ENCODE measurements at regions not wholly inside any gene's neighbourhood (a gene's known extent, or its start where the extent isn't known, plus 50 kb on each side); places are given as distances from the start of the nearest gene placed in this dataset.
A peak's percentile ranks its signal among the peaks of the same experiment; 100 is the strongest.

- peak; percentile 31 for DNase-seq (ENCODE audit: low read depth)
- no peak for TF ChIP-seq CTCF (IDR thresholded peaks at IDR 0.05; ENCODE audit: insufficient read depth, low read length)
- no peak overlapping the region for H3K4me3 ChIP-seq (ENCODE audit: low read depth, low read length)
Measured at GRCh38 chr13:86445206-86445605, 646.0 kb upstream of the SLITRK6 start.

- peak; percentile 33 for DNase-seq (ENCODE audit: low read depth)
- TF ChIP-seq CTCF (IDR thresholded peaks at IDR 0.05; ENCODE audit: insufficient read depth, low read length): no peak
- H3K4me3 ChIP-seq (ENCODE audit: low read depth, low read length): no peak overlapping the region
Measured at GRCh38 chr13:86445672-86446071, 646.5 kb upstream of the SLITRK6 start.

- no peak overlapping the region for H3K4me3 ChIP-seq (ENCODE audit: low read depth, low read length)
- DNase-seq (ENCODE audit: low read depth): peak; percentile 57
- no peak for TF ChIP-seq CTCF (IDR thresholded peaks at IDR 0.05; ENCODE audit: insufficient read depth, low read length)
Measured at GRCh38 chr13:86446311-86446710, 647.1 kb upstream of the SLITRK6 start.

GRCh38 chr13:86447479-86447878, 648.3 kb upstream of the SLITRK6 start:
- DNase-seq (ENCODE audit: low read depth): no peak
- H3K4me3 ChIP-seq (ENCODE audit: low read depth, low read length): no peak overlapping the region
- no peak for TF ChIP-seq CTCF (IDR thresholded peaks at IDR 0.05; ENCODE audit: insufficient read depth, low read length)

- H3K4me3 ChIP-seq (ENCODE audit: low read depth, low read length): no peak overlapping the region
- no peak for DNase-seq (ENCODE audit: low read depth)
- TF ChIP-seq CTCF (IDR thresholded peaks at IDR 0.05; ENCODE audit: insufficient read depth, low read length): no peak
Measured at GRCh38 chr13:86462011-86462410, 662.8 kb upstream of the SLITRK6 start.

GRCh38 chr13:86464193-86464592, 665.0 kb upstream of the SLITRK6 start:
- TF ChIP-seq CTCF (IDR thresholded peaks at IDR 0.05; ENCODE audit: insufficient read depth, low read length): no peak
- DNase-seq (ENCODE audit: low read depth): no peak

GRCh38 chr13:86474971-86475370, 675.8 kb upstream of the SLITRK6 start:
- DNase-seq (ENCODE audit: low read depth): no peak
- no peak for TF ChIP-seq CTCF (IDR thresholded peaks at IDR 0.05; ENCODE audit: insufficient read depth, low read length)
- no peak overlapping the region for H3K4me3 ChIP-seq (ENCODE audit: low read depth, low read length)

More at GRCh38 chr13:86464193-86464592, 665.0 kb upstream of the SLITRK6 start:
- H3K4me3 ChIP-seq (ENCODE audit: low read depth, low read length): no peak overlapping the region
